GM13977 (cell line): ENCODE measurements at regions not wholly inside any gene's neighbourhood (a gene's known extent, or its start where the extent isn't known, plus 50 kb on each side); places are given as distances from the start of the nearest gene placed in this dataset.

Source experiments
- DNase-seq: peaks from one replicate; pipeline ENCODE4 v3.0.0; 2012; ENCODE audit warnings: low spot score
- in situ Hi-C: fragments of 300-500 bp; cut with MboI; formaldehyde crosslinking; loops from one replicate; pipeline ENCODE4 v1.12.0; 2022; ENCODE audit warnings: low sequenced_read_pairs, low pct_unique_long_range_greater_than_20kb, mixed read lengths, inconsistent platforms; ENCODE audit not compliant: unreplicated experiment
- TF ChIP-seq, protein P1 (sequence below): IDR thresholded peaks from 2 replicates; pipeline ENCODE4 v1.5.1; 2012; ENCODE audit warnings: mild to moderate bottlenecking, control low read depth; ENCODE audit not compliant: insufficient read depth; ENCODE audit errors: extremely low read depth, missing control alignments

DNA sequence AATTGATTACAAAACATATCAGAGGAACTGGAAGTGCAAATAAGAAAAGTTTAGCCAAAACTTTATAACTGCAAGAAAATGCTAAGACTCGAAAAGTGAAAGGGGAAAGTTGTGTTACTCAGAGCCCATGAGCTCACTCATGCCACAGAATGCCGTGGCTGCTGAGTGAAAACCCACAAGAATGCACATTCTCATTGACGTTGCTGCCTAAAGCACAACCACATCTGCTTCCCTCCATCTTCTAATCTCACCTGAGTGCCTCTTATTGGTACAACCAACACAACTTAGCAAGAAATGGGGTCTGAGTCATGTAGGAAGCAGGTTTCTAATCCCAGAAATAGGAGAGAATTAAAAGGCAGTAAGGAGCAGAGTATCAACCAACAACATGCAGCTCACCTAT lies 259.7 kb downstream of the LNPK start:
- TF ChIP-seq, protein P1, sequence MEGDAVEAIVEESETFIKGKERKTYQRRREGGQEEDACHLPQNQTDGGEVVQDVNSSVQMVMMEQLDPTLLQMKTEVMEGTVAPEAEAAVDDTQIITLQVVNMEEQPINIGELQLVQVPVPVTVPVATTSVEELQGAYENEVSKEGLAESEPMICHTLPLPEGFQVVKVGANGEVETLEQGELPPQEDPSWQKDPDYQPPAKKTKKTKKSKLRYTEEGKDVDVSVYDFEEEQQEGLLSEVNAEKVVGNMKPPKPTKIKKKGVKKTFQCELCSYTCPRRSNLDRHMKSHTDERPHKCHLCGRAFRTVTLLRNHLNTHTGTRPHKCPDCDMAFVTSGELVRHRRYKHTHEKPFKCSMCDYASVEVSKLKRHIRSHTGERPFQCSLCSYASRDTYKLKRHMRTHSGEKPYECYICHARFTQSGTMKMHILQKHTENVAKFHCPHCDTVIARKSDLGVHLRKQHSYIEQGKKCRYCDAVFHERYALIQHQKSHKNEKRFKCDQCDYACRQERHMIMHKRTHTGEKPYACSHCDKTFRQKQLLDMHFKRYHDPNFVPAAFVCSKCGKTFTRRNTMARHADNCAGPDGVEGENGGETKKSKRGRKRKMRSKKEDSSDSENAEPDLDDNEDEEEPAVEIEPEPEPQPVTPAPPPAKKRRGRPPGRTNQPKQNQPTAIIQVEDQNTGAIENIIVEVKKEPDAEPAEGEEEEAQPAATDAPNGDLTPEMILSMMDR: no peak
- in situ Hi-C loops: no loop called here
- no peak for DNase-seq

DNA sequence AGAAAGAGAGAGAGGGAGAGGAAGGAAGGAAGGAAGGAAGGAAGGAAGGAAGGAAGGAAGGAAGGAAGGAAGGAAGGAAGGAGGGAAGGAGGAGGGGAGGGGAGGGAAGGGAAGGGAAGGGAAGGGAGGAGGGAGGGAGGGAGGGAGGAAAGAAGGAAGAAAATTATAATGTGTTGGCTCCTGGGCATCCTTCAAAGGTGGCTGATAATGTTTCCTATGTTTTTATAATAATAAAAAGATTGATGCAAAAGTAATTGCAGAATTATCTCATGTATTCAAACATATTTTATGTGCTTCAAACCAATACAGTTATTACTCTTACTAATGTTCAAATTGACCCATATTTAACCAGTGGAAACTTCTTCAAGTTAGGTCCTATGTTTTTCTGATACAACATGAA lies 260.9 kb downstream of the LNPK start:
- TF ChIP-seq, protein P1: no peak
- in situ Hi-C loops: no loop called here

DNA sequence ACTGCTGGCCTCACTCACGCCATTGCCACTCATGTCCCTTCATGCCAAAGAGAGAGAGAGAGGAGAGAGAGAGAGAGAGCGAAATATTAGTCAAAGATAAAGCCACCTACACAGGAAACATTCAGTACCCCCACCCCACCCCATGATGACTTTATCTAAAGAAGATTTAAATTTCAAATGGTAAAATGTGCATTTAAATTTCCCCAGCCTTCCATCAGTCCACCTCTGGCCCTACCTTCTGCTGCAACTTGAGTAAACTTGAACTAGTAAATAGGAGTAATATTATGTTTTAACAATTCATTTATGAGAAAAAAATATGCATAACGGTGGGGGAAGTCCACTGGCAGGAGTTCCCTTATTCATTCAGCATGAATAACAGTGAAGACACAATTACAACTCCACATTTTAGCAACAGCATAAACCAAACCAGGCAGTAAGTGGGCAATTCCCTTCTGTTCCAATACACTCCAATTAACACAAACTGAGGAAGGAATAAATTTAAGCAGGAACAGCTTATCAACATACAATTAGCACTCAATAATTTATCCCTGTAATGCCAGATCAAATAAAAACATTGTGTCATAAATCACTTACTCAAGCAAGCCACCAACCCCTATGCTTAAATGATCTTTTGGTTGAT lies 264.2 kb downstream of the LNPK start:
- in situ Hi-C loops: no loop called here
- DNase-seq: no peak
- TF ChIP-seq, protein P1: no peak

More for the DNA sequence above, 260.9 kb downstream of the LNPK start:
- DNase-seq: no peak

DNA sequence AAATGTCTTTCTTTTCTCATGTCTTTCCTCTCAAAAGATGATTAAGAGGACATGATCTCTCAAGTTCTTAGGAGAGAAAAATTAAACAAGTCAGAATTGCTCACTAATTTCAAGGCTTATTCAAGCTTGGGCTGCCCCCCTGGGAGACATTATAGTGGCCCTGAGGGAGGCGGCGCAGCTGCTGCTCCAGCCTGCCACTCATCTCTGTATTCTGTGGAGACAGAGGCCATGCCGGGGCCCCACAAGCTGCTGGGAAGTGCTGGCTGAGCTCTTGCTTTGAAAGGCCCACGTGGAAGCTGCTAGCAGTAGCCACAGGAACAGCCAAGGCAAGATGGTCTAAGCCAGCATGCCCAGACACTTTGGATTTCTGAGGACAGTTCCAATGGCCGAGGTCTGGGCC lies 267.4 kb downstream of the LNPK start:
- in situ Hi-C loops: no loop called here
- DNase-seq: no peak
- TF ChIP-seq, protein P1: no peak

DNA sequence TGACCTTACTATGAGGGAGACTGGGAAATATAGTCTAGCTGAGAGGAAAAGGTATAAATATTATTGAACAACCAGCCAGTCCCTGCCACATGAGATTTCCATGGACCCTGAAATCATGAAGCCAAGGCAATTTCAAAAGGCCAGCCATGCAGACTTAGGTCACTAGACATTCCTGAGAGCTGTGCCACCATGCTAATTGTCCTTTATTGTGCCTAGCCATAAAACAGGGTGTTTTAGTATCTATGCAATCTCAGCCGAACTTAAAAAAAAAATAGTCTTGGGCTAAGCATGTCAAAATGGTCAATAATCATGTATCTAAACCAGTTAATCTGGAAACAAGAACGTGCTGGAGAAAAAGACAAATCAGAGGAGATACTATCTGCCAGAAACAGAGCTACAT lies 269.5 kb downstream of the LNPK start:
- TF ChIP-seq, protein P1: no peak
- DNase-seq: no peak
- in situ Hi-C loops: no loop called here

DNA sequence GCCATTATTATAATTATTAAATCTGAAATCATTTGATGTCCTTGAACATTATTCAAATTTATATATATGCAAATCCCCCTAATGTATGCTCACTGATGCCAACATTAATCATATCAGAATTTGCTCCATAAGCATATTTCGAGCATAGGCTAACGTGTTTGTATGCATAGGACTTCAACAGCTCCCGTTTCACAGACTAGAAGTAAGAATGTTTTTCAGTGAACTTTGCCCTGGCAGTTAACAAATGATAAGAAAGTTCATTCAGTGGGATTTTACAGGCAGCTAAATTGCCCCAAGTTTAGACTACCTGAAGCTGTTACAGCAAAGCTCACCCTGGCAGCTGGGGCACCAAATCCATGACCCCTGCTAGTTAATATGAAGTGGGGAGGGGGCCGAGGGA lies 272.0 kb downstream of the LNPK start:
- TF ChIP-seq, protein P1: no peak
- DNase-seq: no peak
- in situ Hi-C loops: no loop called here

DNA sequence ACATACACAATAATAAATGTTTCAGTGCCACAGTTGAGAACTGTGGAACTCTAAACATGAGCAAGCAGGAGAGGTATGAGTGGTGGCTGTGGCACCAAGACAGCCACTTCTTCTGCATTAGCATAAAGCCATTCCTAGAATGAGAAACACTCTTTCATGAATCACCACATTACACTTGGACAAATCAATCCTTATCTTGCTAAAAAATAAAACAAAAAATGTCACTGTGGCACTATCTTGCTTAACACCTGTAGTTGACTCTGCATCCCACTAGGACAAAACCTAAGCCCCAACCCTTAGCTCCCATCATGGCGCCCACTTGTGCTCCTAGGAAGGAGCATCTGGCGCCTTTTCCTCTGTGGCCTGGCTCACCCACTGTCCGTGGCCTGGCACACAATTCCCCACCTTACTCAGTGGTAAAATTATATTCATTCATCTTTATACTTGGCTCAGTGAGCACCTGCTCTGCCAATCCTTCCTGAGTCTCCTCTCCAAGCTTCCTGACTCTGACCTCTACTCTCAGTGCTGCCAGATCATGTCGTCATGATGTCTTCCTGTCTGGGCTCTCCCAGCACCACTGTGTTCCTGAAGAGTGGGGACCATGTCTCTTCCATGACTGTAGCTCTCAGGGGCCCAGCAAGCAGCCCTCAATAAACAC lies 272.9 kb downstream of the LNPK start:
- DNase-seq: no peak
- TF ChIP-seq, protein P1: no peak
- in situ Hi-C loops: no loop called here
